HG03280 (cell line): ENCODE measurements at regions not wholly inside any gene's neighbourhood (a gene's known extent, or its start where the extent isn't known, plus 50 kb on each side); places are given as distances from the start of the nearest gene placed in this dataset.

ENCODE experiments used
- ATAC-seq: cut with Tn5 transposase; IDR thresholded peaks from one replicate; pipeline ENCODE4 v1.9.1; 2021; ENCODE audit warnings: mild to moderate bottlenecking, moderate library complexity; ENCODE audit not compliant: unreplicated experiment

GRCh38 chr2:236940916-236941520 lies 144.7 kb upstream of the COPS8 start:
- no peak for ATAC-seq

- no peak for ATAC-seq
These were observed 144.1 kb upstream of the COPS8 start for GRCh38 chr2:236941551-236941950.

GRCh38 chr2:236942554-236942953 lies 143.1 kb upstream of the COPS8 start:
- ATAC-seq: no peak

GRCh38 chr2:236943068-236943467 lies 142.6 kb upstream of the COPS8 start:
- ATAC-seq: no peak

- ATAC-seq: no peak
These were observed 141.7 kb upstream of the COPS8 start for GRCh38 chr2:236943841-236944513.

GRCh38 chr2:236944561-236944960 lies 141.1 kb upstream of the COPS8 start:
- ATAC-seq: no peak

GRCh38 chr2:236945431-236946016 lies 140.2 kb upstream of the COPS8 start:
- no peak for ATAC-seq

GRCh38 chr2:236946871-236947270 lies 138.8 kb upstream of the COPS8 start:
- no peak for ATAC-seq

- ATAC-seq: no peak
These were observed 138.4 kb upstream of the COPS8 start for GRCh38 chr2:236947294-236947693.

- no peak for ATAC-seq
These were observed 137.8 kb upstream of the COPS8 start for GRCh38 chr2:236947896-236948295.

GRCh38 chr2:236949089-236949905 lies 136.4 kb upstream of the COPS8 start:
- ATAC-seq: no peak

GRCh38 chr2:236951830-236952475 lies 133.7 kb upstream of the COPS8 start:
- ATAC-seq: no peak

- ATAC-seq: no peak
These were observed 131.0 kb upstream of the COPS8 start for GRCh38 chr2:236954641-236955040.

GRCh38 chr2:236955521-236956030 lies 130.1 kb upstream of the COPS8 start:
- ATAC-seq: no peak

- ATAC-seq: no peak
These were observed 129.6 kb upstream of the COPS8 start for GRCh38 chr2:236956031-236956618.

- ATAC-seq: no peak
These were observed 129.0 kb upstream of the COPS8 start for GRCh38 chr2:236956641-236957040.

GRCh38 chr2:236959036-236959435 lies 126.7 kb upstream of the COPS8 start:
- no peak for ATAC-seq

- ATAC-seq: no peak
These were observed 125.8 kb upstream of the COPS8 start for GRCh38 chr2:236959876-236960275.

- ATAC-seq: no peak
These were observed 125.2 kb upstream of the COPS8 start for GRCh38 chr2:236960531-236960930.

GRCh38 chr2:236962816-236963215 lies 122.9 kb upstream of the COPS8 start:
- ATAC-seq: no peak
